Left lung (tissue), 4 donors: ENCODE measurements at regions not wholly inside any gene's neighbourhood (a gene's known extent, or its start where the extent isn't known, plus 50 kb on each side); places are given as distances from the start of the nearest gene placed in this dataset.

Experiments used
- ATAC-seq: fragments of 200-7000 bp; cut with Tn5 transposase; one replicate; pipeline ENCODE4 v1.9.1; 2020; ENCODE audit warnings: moderate library complexity
- DNase-seq, 4 donors: peaks; one replicate each; pipeline ENCODE4 v3.0.0-alpha.2; 2013 to 2020
- H3K27ac ChIP-seq, 2 donors: fragments of 200-600 bp; sonication (generic) in 1 of 2; one replicate each; pipeline versions ENCODE4 v1.5.0 to v1.8.0; 2020 to 2021
- H3K27me3 ChIP-seq, 2 donors: fragments of 200-600 bp; sonication (generic) in 1 of 2; one replicate each; pipeline versions ENCODE4 v1.5.0 to v1.8.0; 2020 to 2021
- H3K36me3 ChIP-seq, 2 donors: fragments of 200-600 bp; sonication (generic) in 1 of 2; one replicate each; pipeline versions ENCODE4 v1.5.0 to v1.8.0; 2020 to 2021
- H3K4me1 ChIP-seq, 2 donors: fragments of 200-600 bp; one replicate each; pipeline ENCODE4 v1.8.0; 2021
- H3K4me3 ChIP-seq, 2 donors: fragments of 200-600 bp; sonication (generic) in 1 of 2; one replicate each; pipeline versions ENCODE4 v1.5.0 to v1.8.0; 2020 to 2021; ENCODE audit warnings: mild to moderate bottlenecking in 1 of 2
- H3K9me3 ChIP-seq, 2 donors: fragments of 200-600 bp; sonication (generic) in 1 of 2; one replicate each; pipeline versions ENCODE4 v1.5.0 to v1.8.0; 2020 to 2021
- CTCF ChIP-seq, 2 donors: fragments of 200-600 bp; sonication (generic) in 1 of 2; IDR thresholded peaks; one replicate each; pipeline versions ENCODE4 v1.5.0 to v1.8.0; 2021; ENCODE audit warnings: antibody characterized with exemption in 2 of 2
- intact Hi-C, 2 donors: fragments of 100-400 bp; cut with DNase I; formaldehyde crosslinking; loops; one replicate each; pipeline versions ENCODE4 v1.11.2 to v1.14.2; 2022
- donor health status: DM: no; HTN: yes; CAD: no.
- donor health status: DM: no; HTN: no; CAD: no.

GRCh38 chr22:27452922-27453321 lies 348.6 kb downstream of the MN1 start:
- ATAC-seq (no peak), DNase-seq (no peak)
- no peak overlapping the region for H3K4me3 ChIP-seq
- no peak for TF ChIP-seq CTCF (IDR thresholded peaks at IDR 0.05)
- no peaks in the 10 kb centered on the region for H3K9me3 ChIP-seq
- intact Hi-C loops = no loop called here
- H3K27me3 ChIP-seq = peaks cover 0 to 4% of the 10 kb centered on the region in 2 donors
- no peaks in the 10 kb centered on the region for H3K36me3 ChIP-seq
- H3K4me1 ChIP-seq = no peaks in the 10 kb centered on the region
- H3K27ac ChIP-seq = no peak overlapping the region

- H3K27me3 ChIP-seq = peaks cover 0 to 7% of the 10 kb centered on the region in 2 donors
- no peaks in the 10 kb centered on the region for H3K36me3 ChIP-seq
- H3K27ac ChIP-seq = no peak overlapping the region
- ATAC-seq (no peak), DNase-seq (no peak)
- no peak overlapping the region for H3K4me3 ChIP-seq
- H3K9me3 ChIP-seq = no peaks in the 10 kb centered on the region
- no peaks in the 10 kb centered on the region for H3K4me1 ChIP-seq
- intact Hi-C loops = no loop called here
- no peak for TF ChIP-seq CTCF (IDR thresholded peaks at IDR 0.05)
Observed at GRCh38 chr22:27453725-27454124, 347.8 kb downstream of the MN1 start.

- H3K4me1 ChIP-seq = no peaks in the 10 kb centered on the region
- intact Hi-C loops = no loop called here
- H3K4me3 ChIP-seq = no peak overlapping the region
- no peaks in the 10 kb centered on the region for H3K9me3 ChIP-seq
- H3K27ac ChIP-seq = no peak overlapping the region
- TF ChIP-seq CTCF (IDR thresholded peaks at IDR 0.05) = no peak
- H3K36me3 ChIP-seq = no peaks in the 10 kb centered on the region
- H3K27me3 ChIP-seq = peaks cover 0 to 14% of the 10 kb centered on the region in 2 donors
- ATAC-seq = no peak
- no peak for DNase-seq
Observed at GRCh38 chr22:27454807-27455450, 346.6 kb downstream of the MN1 start.

- H3K36me3 ChIP-seq = no peaks in the 10 kb centered on the region
- ATAC-seq (no peak), DNase-seq (no peak)
- H3K9me3 ChIP-seq = no peaks in the 10 kb centered on the region
- intact Hi-C loops = no loop called here
- peaks cover 0 to 18% of the 10 kb centered on the region in 2 donors for H3K27me3 ChIP-seq
- no peak overlapping the region for H3K27ac ChIP-seq
- no peak overlapping the region for H3K4me3 ChIP-seq
- H3K4me1 ChIP-seq = no peaks in the 10 kb centered on the region
- no peak for TF ChIP-seq CTCF (IDR thresholded peaks at IDR 0.05)
Observed at GRCh38 chr22:27455526-27455925, 346.0 kb downstream of the MN1 start.

- no peak for TF ChIP-seq CTCF (IDR thresholded peaks at IDR 0.05)
- intact Hi-C loops = no loop called here
- peaks cover 0 to 29% of the 10 kb centered on the region in 2 donors for H3K27me3 ChIP-seq
- no peaks in the 10 kb centered on the region for H3K36me3 ChIP-seq
- H3K4me1 ChIP-seq = no peaks in the 10 kb centered on the region
- H3K27ac ChIP-seq = no peak overlapping the region
- no peaks in the 10 kb centered on the region for H3K9me3 ChIP-seq
- DNase-seq (no peak), ATAC-seq (peak; percentile 34)
- H3K4me3 ChIP-seq = no peak overlapping the region
Observed at GRCh38 chr22:27456696-27457503, 344.7 kb downstream of the MN1 start.
